ENCODE measurements at regions not wholly inside any gene's neighbourhood (a gene's known extent, or its start where the extent isn't known, plus 50 kb on each side); places are given as distances from the start of the nearest gene placed in this dataset.
"Not testable (repeated sequence)": the region's sequence is repeated elsewhere in the genome, so short reads cannot be mapped to it uniquely, and the experiment has no call there.

GRCh38 chr16:62386411-62386810 lies 350.2 kb upstream of the CDH8 start:
- intact Hi-C loops (cut with DNase I): no loop called here
- no peak for DNase-seq

DNA sequence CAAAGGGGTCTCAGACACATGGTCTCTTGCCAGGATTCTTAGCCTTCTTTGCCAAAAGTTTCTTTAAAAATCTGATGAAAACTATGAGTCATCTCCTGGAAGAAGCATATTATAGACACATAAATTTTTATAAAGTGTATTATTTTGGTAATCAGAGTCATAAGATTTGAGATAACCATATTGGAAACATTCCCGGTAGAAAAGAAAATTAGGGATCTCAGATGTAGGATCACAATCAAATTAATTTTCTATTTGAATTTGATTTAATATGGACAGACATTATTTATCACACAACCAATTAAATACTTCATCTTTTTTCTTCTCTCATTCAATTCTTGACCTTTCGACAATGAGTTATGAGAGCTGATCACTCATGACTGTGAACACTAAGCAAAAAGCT lies 347.7 kb upstream of the CDH8 start:
- intact Hi-C loops (cut with DNase I): no loop called here

GRCh38 chr16:62370445-62370844 lies 334.2 kb upstream of the CDH8 start:
- intact Hi-C loops (cut with DNase I): no loop called here
- no peak for DNase-seq

More for the DNA sequence above, 347.7 kb upstream of the CDH8 start:
- no peak for DNase-seq

DNA sequence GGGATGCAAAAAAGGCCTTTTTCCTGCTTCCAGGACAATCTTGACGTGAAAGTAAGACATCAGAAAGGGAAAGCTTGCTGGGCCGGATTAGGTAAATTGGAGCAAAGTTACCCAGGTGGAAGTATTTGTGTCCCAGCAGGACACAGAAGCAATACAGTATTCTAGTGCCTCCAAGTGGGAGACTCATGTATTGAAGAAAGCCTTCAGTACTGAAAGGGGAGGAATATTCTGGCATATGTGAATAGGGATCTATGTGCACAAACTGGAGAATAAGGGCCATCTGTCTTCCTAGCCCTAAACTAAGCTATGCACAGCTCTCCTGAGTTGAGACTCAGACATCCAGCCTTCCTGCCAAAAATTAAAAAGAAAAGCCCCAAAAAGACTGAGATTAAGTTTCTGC lies 327.3 kb upstream of the CDH8 start:
- intact Hi-C loops (cut with DNase I): no loop called here
- no peak for DNase-seq

GRCh38 chr16:62353355-62353754 lies 317.1 kb upstream of the CDH8 start:
- intact Hi-C loops (cut with DNase I): no loop called here
- no peak for DNase-seq

DNA sequence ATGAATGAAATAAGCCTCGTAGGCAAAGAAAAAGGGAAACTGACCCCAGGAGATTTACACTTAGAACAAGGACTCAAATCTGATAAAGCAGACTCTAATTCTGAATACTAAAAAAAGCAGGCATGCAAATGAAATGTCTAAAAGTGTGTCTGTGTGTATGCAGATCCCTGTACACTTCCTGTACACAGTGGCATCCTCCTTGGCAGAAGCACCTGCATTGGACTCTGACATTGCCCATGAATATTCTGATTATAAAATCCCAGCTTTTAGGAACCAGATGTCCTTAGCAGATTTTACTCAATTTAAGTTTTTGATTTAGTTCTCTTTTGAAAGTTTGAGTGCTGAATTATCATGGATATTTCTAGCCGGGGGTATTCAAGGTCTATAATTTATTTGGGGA lies 306.0 kb upstream of the CDH8 start:
- intact Hi-C loops (cut with DNase I): no loop called here
- DNase-seq: no peak

GRCh38 chr16:62335356-62335755 lies 299.1 kb upstream of the CDH8 start:
- intact Hi-C loops (cut with DNase I): no loop called here
- DNase-seq: no peak

- DNase-seq: no peak
- intact Hi-C loops (cut with DNase I): no loop called here
These were observed 285.4 kb upstream of the CDH8 start for GRCh38 chr16:62321606-62322005.

- DNase-seq: peak in 2 of 10 donors; percentile 45 to 77
- intact Hi-C loops (cut with DNase I): no loop called here
These were observed 262.4 kb upstream of the CDH8 start for GRCh38 chr16:62298600-62298999.

DNA sequence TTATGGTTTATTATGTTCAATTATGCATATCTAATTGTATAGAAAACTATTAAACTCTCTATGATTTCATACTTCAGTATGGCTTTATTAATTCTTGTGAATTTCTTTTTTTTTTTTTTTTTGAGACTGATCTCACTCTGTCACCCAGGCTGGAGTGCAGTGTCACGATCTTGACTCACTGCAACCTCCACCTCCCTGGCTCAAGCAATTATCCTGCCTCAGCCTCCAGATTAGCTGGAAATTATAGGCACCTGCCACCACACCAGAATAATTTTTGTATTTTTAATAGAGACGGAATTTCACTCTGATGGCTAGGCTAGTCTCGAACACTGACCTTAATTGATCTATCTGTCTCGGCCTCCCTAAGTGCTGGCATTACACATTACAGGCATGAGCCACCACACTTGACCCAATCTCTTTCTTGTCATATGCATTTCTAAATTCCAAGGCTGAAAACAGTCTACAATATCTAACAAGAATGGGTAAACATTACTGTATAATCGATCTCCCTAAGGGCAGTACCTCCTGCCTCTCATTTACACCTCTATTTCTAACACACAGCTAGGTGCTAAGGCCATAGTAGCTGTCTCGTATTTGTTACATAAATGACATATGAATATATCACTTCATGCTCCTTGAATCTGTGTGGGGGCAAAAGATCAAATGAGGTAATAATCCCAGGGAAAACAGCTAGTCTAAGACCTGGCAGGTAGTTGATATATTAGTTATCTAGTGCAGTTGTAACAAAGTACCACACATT lies 258.2 kb upstream of the CDH8 start:
- DNase-seq: no peak
- intact Hi-C loops (cut with DNase I): no loop called here

DNA sequence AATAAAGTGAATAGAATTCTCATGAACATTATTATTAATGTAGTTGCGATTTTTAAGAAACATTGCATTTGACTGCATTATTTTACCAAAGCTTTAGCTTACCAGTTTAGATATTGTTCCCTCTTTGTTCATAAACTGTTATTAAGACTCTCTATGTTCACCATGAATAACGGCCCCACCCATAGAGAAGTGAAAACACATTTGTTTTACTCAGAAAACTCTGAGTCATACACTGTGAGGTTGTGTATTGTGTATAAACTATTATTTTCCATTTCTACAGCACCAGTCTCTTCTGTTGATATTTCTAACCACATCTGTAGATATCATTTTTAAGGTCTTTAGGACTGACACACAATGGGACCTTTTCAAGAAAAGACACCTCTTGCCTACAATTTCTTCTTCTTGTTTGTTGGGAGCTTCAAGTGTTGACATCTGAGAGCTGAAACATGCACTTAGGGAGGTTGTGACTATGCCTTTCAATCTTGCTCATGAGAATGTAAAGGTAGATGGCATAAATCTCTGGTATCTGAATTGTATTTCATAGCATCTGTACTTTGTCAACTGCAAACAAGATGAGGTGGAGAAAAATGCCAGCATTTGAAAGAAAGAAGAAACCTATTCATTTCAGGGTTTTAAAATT lies 252.9 kb upstream of the CDH8 start:
- intact Hi-C loops (cut with DNase I): no loop called here
- no peak for DNase-seq

GRCh38 chr16:62280506-62280905 lies 244.3 kb upstream of the CDH8 start:
- DNase-seq: peak in 2 of 10 donors; percentile 17 to 37
- intact Hi-C loops (cut with DNase I): no loop called here

GRCh38 chr16:62277942-62278341 lies 241.7 kb upstream of the CDH8 start:
- DNase-seq: no peak

DNA sequence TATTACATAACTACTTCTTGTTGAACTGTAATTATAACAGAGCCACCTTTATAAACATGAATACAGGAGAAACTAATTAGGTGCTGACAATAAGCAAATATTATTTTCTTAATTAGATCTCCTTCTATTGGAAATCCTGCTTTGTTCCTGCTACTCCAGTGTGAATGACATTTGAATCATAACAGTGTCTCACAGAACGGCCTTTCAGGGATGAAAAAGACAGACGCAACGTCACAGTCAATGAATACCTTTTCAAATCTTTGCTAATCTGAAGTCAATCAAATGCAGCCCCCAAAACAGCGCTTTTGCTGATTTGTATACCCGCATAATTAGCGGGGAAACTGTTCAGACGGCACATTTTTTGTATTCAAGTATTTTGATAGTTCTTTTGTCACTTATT lies 240.4 kb upstream of the CDH8 start:
- intact Hi-C loops (cut with DNase I): no loop called here
- no peak for DNase-seq

More at GRCh38 chr16:62277942-62278341, 241.7 kb upstream of the CDH8 start:
- intact Hi-C loops (cut with DNase I): no loop called here

- DNase-seq: no peak
- intact Hi-C loops (cut with DNase I): no loop called here
These were observed 235.8 kb upstream of the CDH8 start for GRCh38 chr16:62272035-62272434.

DNA sequence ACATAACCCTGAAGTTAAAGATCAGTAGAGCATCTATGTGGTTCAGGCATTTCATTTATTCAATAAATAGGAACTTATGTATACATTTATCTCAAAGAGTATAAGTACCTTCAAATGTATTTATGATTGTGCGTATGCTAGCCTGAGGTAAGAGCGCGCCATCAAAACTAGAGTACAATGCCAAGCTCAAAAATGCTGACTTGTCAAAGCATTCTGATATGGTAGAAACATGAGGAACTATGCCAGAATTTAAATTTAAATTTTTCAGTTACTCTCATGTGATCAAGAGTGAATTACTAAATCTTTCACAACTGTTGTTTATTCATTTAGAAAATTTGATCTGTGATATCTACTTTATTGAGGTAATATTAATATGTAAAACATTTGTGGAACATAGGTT lies 225.5 kb upstream of the CDH8 start:
- DNase-seq: no peak
- intact Hi-C loops (cut with DNase I): no loop called here

DNA sequence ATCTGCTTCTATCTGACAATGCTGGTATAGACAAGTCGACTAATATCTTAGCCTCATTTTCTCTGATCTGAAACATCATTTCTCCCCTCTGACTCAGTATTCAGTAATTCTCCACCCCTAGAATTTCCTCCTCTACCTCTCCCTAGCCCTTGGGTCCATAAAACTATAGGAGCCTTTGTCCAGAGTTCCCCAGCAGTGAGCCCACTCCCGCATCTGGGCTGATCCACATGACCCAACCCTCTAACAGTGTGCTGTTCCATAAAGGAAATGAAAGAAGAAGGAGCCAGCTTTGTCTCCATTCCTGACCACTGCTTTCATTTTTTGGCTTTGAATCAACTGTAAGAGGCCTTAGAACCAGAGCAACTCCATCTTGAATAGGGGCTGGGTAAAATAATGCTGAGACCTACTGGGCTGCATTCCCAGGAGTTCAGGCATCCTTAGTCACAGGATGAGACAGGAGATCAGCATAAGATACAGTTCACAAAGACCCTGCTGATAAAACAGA lies 222.7 kb upstream of the CDH8 start:
- intact Hi-C loops (cut with DNase I); DNase-seq: not testable (repeated sequence)

DNA sequence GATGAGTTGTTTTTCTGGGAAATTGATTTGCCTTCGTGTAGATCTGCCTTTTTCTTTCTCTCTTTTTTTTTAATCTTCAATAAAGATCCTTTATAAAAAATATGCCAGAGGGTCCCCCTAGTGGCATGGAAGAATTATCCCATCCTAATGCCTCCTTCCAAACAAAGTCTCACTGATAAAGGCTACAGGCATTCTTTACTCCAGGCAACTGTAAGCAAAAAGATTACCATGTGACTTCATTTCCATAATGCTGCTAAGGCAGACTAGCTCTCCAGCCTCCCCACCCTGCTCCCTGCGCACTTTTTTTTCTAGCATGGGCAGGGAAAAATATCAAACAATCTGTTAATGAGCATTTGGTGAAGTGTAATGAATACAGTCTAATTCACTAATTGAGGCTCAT lies 220.2 kb upstream of the CDH8 start:
- intact Hi-C loops (cut with DNase I): no loop called here
- no peak for DNase-seq

DNA sequence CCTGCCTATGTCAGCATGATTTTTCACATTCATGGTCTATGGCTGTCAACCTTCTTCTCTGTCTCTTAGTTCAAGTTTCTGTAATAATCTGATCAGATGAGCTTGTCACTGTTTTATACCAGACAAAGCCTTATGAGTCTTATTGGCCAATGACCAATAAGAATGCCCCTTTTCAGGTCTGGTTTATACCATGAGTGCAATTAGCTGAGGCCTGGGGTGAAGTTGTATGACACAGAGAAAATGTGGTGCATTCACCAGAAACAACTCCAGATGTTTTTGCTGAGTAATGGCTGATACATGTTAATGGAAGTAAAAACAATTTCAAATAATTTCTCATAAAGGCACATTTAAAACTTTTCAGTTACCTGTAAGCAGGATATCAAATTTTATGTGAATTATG lies 218.6 kb upstream of the CDH8 start:
- no peak for DNase-seq
- intact Hi-C loops (cut with DNase I): no loop called here

- no peak for DNase-seq
- intact Hi-C loops (cut with DNase I): no loop called here
These were observed 218.1 kb upstream of the CDH8 start for GRCh38 chr16:62254372-62254771.

DNA sequence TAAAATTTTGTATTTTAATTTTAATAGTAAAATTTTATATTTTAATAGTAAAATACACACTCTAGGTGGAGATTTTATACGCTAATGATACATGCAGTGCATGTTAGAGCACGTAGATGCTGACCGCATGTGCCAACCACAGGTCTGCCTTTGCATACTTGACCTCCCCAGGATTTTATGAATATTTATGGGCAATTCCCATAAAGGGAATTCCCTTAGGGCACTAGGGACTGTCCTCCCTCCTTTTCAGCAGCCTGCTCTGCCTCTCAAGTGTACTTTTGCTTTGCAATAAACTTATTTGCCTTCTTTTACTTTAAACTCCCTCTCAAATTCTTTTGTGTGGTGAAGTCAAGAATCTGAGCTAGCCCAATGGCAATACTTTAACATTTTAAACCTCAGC lies 217.7 kb upstream of the CDH8 start:
- intact Hi-C loops (cut with DNase I): no loop called here
- no peak for DNase-seq

DNA sequence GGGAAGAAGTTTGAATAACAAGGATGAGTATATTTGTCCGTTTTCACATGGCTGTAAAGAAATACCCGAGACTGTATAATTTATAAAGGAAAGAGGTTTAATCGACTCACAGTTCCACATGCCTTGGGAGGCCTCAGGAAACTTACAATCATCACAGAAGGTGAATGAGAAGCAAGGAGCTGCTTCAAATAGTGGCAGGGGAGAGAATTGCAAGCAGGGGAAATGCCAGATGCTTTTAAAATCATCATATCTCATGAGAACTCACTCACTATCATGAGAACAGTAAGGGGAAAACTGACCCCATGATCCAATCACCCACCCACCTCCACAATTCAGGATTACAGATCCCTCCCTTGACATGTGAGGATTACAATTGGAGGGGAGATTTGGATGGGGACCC lies 212.8 kb upstream of the CDH8 start:
- no peak for DNase-seq
- intact Hi-C loops (cut with DNase I): no loop called here

Data from posterior cingulate gyrus (tissue), 11 donors.